ENCODE measurements at regions not wholly inside any gene's neighbourhood (a gene's known extent, or its start where the extent isn't known, plus 50 kb on each side); places are given as distances from the start of the nearest gene placed in this dataset.
"Not testable (repeated sequence)": the region's sequence is repeated elsewhere in the genome, so short reads cannot be mapped to it uniquely, and the experiment has no call there.

DNA sequence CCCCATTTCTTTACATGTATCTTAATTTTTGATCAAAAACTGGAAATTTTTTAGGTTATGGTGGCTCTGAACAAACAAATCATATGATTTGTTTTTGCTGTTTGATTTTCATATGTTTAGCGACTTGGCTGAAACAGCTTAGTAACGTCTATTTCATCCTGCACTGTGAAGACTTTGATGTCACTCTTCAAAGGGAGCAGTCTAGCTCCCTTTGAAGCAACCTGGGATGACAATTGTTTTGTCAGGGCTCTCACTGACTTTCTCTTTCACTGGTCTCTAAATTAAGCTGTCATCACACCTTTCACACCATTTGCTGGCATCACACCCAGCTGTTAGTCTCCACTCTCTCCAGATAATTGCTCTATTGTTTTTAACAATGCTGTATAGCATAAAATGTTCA is 896.9 kb downstream of the IGSF11 start:
- ATAC-seq, result no peak

DNA sequence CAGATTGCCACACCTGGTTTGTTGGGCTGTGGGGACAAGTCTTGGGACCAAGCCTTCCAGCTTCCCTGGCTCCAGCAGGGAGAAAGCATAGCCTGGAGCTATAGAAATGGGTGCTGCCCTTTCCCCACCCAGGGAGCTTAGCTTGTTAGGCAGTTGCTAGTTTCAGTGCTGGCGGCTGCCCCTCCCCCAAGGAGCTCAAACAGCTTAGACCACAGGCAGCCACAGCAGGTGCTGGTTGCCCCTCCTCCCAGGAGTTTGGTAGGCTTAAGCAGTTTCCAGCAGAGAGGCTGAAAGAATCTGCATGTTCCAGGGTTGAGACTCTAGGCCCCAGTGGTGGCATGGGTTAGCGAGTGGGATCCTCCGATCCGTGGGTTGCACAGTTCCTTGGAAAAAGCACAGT is 889.7 kb downstream of the IGSF11 start:
- no peak for ATAC-seq

DNA sequence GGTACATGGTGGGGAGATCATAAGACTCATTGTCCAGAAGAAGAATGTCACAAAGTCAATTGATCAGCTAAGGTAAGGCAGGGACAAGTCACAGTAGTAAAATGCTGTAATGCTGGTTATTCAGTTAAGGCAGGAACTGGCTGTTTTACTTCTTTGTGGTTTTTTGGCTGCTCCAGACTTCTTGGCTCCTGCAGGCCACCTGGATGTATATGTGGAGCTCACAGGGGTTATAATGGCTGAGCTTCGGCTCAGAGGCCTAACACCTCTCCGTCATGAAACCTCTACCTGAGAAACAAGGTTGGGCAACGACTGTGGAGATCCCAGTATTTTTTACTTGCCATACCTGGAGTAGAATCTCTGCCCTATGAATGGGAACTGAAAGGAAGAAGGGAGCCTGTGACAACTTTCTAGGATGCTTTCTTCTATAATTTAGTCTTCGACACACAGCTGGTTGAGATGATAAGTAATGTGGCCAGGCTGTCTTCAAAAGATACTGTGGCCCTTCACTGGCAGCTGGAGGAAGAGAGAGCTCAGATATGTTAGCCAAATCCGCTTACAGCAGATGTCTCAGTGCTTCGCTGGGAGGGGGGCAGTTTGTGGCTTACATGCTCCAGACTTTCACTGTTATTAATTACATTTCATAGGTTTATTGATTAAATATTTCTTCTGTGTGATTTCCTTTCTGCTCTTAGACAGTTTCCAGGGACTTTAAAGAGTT is 887.8 kb downstream of the IGSF11 start:
- ATAC-seq, result no peak

DNA sequence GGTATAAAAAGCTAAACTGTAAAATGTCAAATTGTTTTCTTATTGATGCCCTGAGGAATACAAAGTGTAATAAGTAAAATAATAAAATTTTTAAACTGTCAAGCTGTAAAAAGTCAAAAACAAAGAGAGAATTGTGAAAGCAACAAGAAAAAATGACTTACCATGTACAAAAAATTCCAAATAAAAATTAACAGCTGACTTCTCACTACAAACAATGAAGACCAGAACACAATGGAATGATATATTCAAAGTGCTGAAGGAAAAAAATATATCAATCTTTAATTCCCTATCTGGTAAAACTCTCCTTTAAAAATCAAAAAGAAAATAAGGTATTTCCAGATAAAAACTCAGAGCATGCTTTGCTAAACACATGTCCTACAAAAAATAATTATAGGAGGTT is 883.5 kb downstream of the IGSF11 start:
- ATAC-seq, result no peak

GRCh38 chr3:118162627-118163588 is 871.7 kb downstream of the IGSF11 start:
- ATAC-seq, result not testable (repeated sequence)

DNA sequence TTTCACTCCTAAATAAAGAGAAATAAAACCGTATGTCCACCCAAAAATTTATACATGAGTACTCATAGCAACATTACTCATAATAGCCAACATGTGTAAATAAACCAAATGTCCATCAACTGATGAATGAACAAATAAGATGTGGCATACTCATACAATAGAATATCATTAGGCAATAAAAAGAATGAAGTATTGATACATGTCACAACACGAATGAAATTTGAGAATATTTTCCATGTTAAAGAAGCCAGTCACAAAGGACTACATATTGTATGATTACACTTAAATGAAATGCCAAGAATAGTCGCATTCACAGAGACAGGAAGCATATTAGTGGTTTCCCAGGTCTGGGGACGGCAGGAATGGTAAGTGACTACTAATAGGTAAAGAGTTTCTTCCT is 869.2 kb downstream of the IGSF11 start:
- no peak for ATAC-seq

DNA sequence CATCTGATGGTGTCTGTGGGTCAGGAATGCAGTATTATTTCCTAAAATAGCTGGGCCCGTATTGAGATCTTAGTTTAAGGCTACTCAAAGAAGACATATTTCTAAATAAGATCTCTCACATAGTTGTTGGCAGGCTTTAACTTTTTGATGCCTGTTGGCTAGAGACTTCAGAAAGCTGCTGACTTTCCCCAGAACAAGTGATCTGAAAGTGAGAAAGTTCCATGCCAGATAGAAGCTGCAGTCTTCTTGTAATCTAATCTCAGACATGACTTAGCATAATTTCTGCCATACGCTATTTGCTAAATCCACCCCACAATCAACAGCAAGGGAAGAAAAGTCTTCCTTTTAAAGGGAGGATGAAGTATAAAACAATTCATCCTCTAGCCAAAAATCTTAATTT is 867.1 kb downstream of the IGSF11 start:
- ATAC-seq, result no peak

GRCh38 chr3:118168175-118168574 is 866.5 kb downstream of the IGSF11 start:
- ATAC-seq, result no peak

GRCh38 chr3:118171236-118171852 is 863.3 kb downstream of the IGSF11 start:
- ATAC-seq, result no peak

DNA sequence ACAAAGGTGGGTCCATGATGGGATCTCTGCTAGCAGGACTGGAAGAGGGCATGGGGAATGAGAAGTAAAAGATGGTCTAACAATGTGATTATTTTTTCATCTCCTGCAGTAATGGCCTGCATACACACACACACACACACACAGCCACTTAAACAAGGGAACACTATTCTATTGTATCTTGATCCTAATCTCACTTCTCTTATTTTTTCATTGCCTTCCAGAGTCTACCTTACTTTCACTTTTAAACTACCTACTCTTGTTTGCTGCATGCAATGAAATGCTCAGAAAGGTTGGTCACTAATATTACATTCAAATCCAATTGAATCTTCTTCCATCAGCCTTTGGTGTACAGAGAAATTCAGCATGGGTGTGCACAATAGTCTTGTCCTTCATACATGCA is 853.8 kb downstream of the IGSF11 start:
- ATAC-seq, result no peak

DNA sequence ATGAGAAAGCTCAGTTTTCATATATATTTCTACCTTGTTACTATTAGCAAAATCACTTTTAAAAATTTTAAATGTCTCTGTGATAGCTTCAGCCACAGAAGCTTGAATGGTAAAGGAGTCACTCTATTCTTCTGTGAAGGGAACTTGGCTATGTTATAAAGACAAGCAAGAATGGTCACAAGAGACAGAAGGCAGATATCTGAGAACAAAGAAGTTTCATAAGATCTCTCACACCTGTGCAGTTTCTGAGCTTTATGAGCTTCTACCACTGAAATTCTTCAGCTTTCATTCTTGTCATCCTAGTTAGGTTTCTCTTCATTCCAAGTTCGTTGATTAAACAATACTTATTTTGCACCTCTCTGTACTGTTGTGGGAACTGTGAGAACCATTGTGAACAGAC is 853.4 kb downstream of the IGSF11 start:
- no peak for ATAC-seq

- no peak for ATAC-seq
Observed at GRCh38 chr3:118186051-118186450, 848.6 kb downstream of the IGSF11 start.

DNA sequence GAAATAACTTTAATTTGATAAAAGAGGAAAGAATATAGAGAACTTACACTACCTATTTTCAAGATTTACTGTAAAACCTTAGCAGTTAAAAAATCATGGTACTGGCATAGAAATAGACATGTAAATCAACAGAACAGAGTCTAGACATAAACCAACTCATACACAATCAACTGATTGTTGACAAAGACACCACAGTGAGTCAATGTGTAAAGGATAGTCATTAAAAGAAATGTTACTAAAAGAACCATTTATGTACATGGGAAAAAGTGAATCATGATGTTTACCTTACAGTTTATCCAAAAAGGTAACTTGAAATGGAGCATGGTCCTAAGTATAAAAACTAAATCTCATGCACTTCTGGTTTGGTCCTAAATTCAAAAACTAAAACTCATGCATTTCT is 847.4 kb downstream of the IGSF11 start:
- ATAC-seq, result no peak

DNA sequence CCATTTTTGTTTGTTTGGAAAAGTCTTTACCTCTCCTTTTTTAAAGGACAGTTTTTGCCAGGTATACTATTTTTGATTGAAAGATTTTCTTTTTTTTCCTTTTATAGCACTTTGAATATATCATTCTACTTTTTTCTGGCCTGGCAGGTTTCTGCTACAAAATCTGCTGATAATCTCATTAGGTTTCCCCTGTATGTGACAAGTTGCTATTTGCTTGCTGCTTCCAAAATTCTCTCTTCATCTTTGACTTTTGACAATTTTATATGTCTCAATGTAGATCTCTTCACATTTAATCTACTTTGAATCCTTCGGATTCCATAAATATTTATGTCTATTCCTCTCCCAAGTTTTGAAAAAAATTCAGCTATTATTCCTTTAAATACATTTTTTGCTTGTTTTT is 838.5 kb downstream of the IGSF11 start:
- no peak for ATAC-seq

DNA sequence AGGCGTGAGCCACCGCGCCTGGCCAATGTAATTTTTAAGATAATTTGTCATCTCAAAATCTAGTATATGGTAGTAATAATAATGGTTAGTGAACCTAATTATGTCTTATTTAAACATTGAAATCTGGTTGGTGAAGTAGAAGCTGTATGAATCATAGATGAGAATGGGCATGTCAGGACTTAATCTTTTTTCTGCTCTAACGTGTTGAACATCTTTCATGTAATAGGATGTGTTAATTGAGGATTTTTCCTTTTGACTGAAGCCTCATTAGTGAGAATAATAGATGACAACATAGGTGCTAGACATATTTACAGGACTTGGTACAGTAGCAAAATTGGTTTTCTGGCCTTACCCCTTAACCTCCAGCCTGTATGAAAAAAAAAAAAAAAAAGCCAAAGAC is 835.6 kb downstream of the IGSF11 start:
- ATAC-seq, result peak; percentile 81

DNA sequence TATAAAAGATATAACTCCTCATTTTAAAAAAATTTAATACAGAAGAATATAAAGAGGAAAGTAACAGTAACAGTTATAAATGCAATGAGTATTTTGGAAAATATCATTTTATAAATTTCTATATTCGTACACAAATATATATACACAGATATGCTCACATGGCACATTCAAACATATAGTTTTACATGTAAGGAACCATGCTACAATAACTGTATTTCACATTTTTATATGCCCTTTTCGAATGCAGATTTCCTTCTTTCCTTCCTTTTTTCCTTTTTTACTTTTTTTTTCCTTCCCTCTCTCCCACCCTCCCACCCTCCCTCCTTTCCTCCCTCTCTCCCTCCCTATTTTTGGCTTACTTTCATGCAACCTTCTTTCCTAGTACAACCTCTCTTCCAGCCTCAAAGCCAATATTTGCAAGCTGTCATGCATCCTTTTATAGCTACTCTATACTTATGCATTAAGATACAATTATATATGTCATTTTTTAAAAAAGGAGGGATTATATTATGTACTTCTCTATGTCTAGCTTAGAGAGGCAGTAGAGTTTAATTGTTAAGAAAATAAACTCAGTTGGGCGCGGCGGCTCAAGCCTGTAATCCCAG is 830.5 kb downstream of the IGSF11 start:
- no peak for ATAC-seq

DNA sequence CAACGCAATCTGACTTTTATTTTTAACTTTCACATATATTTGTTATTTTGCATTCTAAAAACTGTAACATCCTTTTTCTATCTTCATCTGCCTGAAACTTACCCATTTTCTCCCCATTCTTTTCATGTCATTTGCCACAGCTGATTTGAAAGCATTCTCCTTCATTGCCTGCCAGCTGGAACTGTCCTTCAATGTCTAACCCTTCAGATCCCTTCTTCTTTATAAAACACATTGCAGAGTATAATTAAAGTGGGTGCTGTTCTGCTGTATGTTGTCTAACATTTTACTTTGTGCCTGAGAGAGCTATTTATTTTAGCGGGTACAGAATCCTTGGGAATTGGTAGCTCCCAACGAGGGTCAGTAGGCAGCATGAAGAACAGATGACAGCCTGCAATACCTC is 827.4 kb downstream of the IGSF11 start:
- no peak for ATAC-seq

DNA sequence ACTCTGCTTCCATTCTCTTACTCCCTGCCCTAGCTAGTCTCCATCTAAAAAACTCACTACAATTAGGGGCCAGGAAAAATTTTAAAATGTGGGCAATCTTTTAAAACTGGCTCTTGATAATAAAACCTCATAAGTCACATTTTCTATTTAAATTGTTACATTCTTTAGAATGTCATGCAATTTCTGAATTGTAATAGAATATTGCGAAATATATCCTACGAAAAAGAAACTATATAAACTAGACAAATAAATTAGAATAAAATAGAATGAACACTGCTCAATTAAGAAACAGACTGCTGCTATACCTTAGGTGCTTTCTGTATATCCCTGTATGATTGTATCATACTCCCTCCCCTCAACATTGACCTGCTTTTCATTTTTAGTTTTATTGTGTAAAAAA is 826.0 kb downstream of the IGSF11 start:
- no peak for ATAC-seq

- ATAC-seq, result no peak
Observed at GRCh38 chr3:118213892-118214291, 820.8 kb downstream of the IGSF11 start.

DNA sequence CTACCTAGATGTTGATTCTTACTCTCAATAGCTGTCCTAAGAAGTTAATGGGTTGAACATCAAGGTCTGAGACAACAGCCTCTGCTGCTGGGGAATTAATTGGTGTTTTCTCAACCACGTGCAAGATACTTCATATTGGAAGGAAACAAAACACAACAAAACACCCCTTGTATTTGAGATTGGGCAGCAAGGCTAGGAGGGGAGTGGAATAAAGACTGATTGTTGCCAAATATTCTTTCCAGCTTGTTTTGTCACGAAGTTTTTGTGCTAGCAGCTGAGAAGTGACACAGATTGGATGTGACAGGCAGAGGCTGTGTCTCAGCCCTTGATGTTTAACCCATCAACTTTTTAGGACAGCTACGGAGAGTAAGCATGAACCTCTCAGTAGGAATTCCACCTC is 808.4 kb downstream of the IGSF11 start:
- ATAC-seq, result no peak

DNA sequence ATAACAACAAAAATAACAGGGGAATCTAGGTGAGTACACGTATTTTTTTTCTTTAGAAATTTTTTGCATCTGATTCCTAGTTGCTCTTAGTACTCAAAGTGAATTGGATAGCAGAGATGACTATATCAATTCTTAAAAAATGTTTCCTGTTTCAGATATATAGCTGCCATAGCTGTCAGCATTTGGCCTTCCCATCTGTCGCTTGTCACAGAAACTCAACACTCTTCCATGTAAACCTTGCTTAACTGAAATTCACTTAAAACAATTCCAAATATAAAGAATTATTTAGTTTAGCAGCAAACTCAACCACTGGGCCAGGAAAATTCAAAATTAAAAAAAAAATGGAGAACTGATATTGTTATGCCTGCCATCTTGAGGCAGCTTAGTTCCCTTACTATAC is 807.5 kb downstream of the IGSF11 start:
- ATAC-seq, result no peak

GRCh38 chr3:118228151-118228550 is 806.5 kb downstream of the IGSF11 start:
- peak; percentile 60 for ATAC-seq

- ATAC-seq, result no peak
Observed at GRCh38 chr3:118229196-118229595, 805.5 kb downstream of the IGSF11 start.
